Activated B cell treated with CpG ODN at 0.5 μM for 24 hours (primary cell): ENCODE measurements at regions not wholly inside any gene's neighbourhood (a gene's known extent, or its start where the extent isn't known, plus 50 kb on each side); places are given as distances from the start of the nearest gene placed in this dataset.

Source experiments
- ATAC-seq: fragments of 200-7000 bp; cut with Tn5 transposase; one replicate; pipeline ENCODE4 v1.10.0; 2021; ENCODE audit warnings: low read depth, mild to moderate bottlenecking, moderate library complexity
- CTCF ChIA-PET: fragments of 350-600 bp; sonication (Branson Sonifier 250); formaldehyde crosslinking; loops from one replicate; lab custom pipeline; 2021; ENCODE audit warnings: antibody characterized with exemption; lab: Charles Lee
- POLR2A ChIA-PET: fragments of 350-600 bp; sonication (Branson Sonifier 250); formaldehyde crosslinking; loops from one replicate; lab custom pipeline; 2021; ENCODE audit warnings: antibody characterized with exemption; lab: Charles Lee
- DNase-seq: peaks from one replicate; pipeline ENCODE4 v3.0.0; 2022
- H3K27ac Mint-ChIP-seq: one replicate; pipeline ENCODE4 v1.8.0; 2020; ENCODE audit warnings: mixed read lengths
- H3K27me3 Mint-ChIP-seq: one replicate; pipeline ENCODE4 v1.8.0; 2021; ENCODE audit warnings: mixed read lengths
- H3K36me3 Mint-ChIP-seq: one replicate; pipeline ENCODE4 v1.8.0; 2021; ENCODE audit warnings: low read depth, mixed read lengths
- H3K4me1 Mint-ChIP-seq: one replicate; pipeline ENCODE4 v1.8.0; 2021; ENCODE audit warnings: mixed read lengths
- H3K4me3 Mint-ChIP-seq: one replicate; pipeline ENCODE4 v1.8.0; 2020; ENCODE audit warnings: mild to moderate bottlenecking, mixed read lengths
- H3K9me3 Mint-ChIP-seq: one replicate; pipeline ENCODE4 v1.8.0; 2020; ENCODE audit warnings: mixed read lengths
- CTCF ChIP-seq: fragments of 200-600 bp; IDR thresholded peaks from one replicate; pipeline ENCODE4 v1.8.0; 2022; ENCODE audit warnings: antibody characterized with exemption, mild to moderate bottlenecking
- intact Hi-C: fragments of 100-400 bp; cut with micrococcal nuclease; formaldehyde crosslinking; loops from one replicate; pipeline ENCODE4 v1.15.1; 2024

- CTCF ChIA-PET, result no interaction called here
- H3K36me3 Mint-ChIP-seq, result no peaks in the 10 kb centered on the region
- POLR2A ChIA-PET, result no interaction called here
- no peak for TF ChIP-seq CTCF
- DNase-seq, result no peak
- ATAC-seq, result no peak
- intact Hi-C loops, result no loop called here
- H3K4me1 Mint-ChIP-seq, result no peaks in the 10 kb centered on the region
- H3K27me3 Mint-ChIP-seq, result peaks cover 9% of the 10 kb centered on the region
- no peaks in the 10 kb centered on the region for H3K9me3 Mint-ChIP-seq
- no peak overlapping the region for H3K27ac Mint-ChIP-seq
- no peak overlapping the region for H3K4me3 Mint-ChIP-seq
Measured at GRCh38 chr20:9939231-9939630, 95.6 kb upstream of the ANKEF1 start.

- Mint-ChIP-seq H3K27ac (no peak overlapping the region), H3K36me3 (no peaks in the 10 kb centered on the region), H3K4me3 (no peak overlapping the region), H3K9me3 (no peaks in the 10 kb centered on the region), H3K4me1 (no peaks in the 10 kb centered on the region), H3K27me3 (peaks cover 8% of the 10 kb centered on the region)
- ATAC-seq (no peak), DNase-seq (no peak)
- intact Hi-C loops, result no loop called here
- no peak for TF ChIP-seq CTCF
- ChIA-PET CTCF (no interaction called here), POLR2A (no interaction called here)
Measured at GRCh38 chr20:9935285-9935684, 96.4 kb upstream of the PAK5 start.

- Mint-ChIP-seq H3K27ac (no peak overlapping the region), H3K4me3 (no peak overlapping the region), H3K9me3 (no peaks in the 10 kb centered on the region), H3K4me1 (no peaks in the 10 kb centered on the region), H3K36me3 (no peaks in the 10 kb centered on the region), H3K27me3 (no peaks in the 10 kb centered on the region)
- intact Hi-C loops, result no loop called here
- DNase-seq (no peak), ATAC-seq (no peak)
- ChIA-PET CTCF (no interaction called here), POLR2A (no interaction called here)
- TF ChIP-seq CTCF, result no peak
Measured at GRCh38 chr20:9930142-9930541, 91.3 kb upstream of the PAK5 start.

GRCh38 chr20:9928955-9929354 lies 90.1 kb upstream of the PAK5 start:
- Mint-ChIP-seq H3K27me3 (peaks cover 1% of the 10 kb centered on the region), H3K36me3 (no peaks in the 10 kb centered on the region), H3K9me3 (no peaks in the 10 kb centered on the region), H3K4me3 (no peak overlapping the region), H3K4me1 (no peaks in the 10 kb centered on the region), H3K27ac (no peak overlapping the region)
- ChIA-PET CTCF (no interaction called here), POLR2A (no interaction called here)
- no peak for DNase-seq
- intact Hi-C loops, result no loop called here
- ATAC-seq, result no peak
- TF ChIP-seq CTCF, result no peak

GRCh38 chr20:9928281-9928737 lies 89.4 kb upstream of the PAK5 start:
- H3K36me3 Mint-ChIP-seq, result no peaks in the 10 kb centered on the region
- POLR2A ChIA-PET, result no interaction called here
- DNase-seq (no peak), ATAC-seq (no peak)
- intact Hi-C loops, result no loop called here
- CTCF ChIA-PET, result no interaction called here
- H3K27ac Mint-ChIP-seq, result no peak overlapping the region
- no peak overlapping the region for H3K4me3 Mint-ChIP-seq
- H3K4me1 Mint-ChIP-seq, result no peaks in the 10 kb centered on the region
- H3K9me3 Mint-ChIP-seq, result no peaks in the 10 kb centered on the region
- TF ChIP-seq CTCF, result no peak
- H3K27me3 Mint-ChIP-seq, result peaks cover 1% of the 10 kb centered on the region
